Endothelial cell of umbilical vein (primary cell): ENCODE measurements at regions not wholly inside any gene's neighbourhood (a gene's known extent, or its start where the extent isn't known, plus 50 kb on each side); places are given as distances from the start of the nearest gene placed in this dataset.

Experiments
- CTCF ChIP-seq, 2 donors: IDR thresholded peaks; 1 replicate in 1 of 2; 2 replicates in 1 of 2; pipeline ENCODE4 v1.5.1; 2011; ENCODE audit warnings: low read length in 2 of 2, mild to moderate bottlenecking in 2 of 2, moderate library complexity in 2 of 2, control low read depth in 1 of 2, inconsistent platforms in 1 of 2, low read depth in 1 of 2; ENCODE audit not compliant: insufficient read depth in 1 of 2; ENCODE audit errors: extremely low read depth in 1 of 2
- EZH2 ChIP-seq: IDR thresholded peaks from 2 replicates; pipeline ENCODE4 v1.6.1; 2012; ENCODE audit warnings: borderline replicate concordance, low read depth, mild to moderate bottlenecking, moderate library complexity, low read length, inconsistent platforms; ENCODE audit not compliant: severe bottlenecking
- JUN ChIP-seq: IDR thresholded peaks from 2 replicates; pipeline ENCODE4 v1.6.1; 2011; ENCODE audit warnings: borderline replicate concordance, low read depth; ENCODE audit not compliant: insufficient read length, insufficient read depth
- MAX ChIP-seq: IDR thresholded peaks from 2 replicates; pipeline ENCODE4 v1.6.1; 2011; ENCODE audit not compliant: insufficient read depth, insufficient read length
- POLR2A ChIP-seq: IDR thresholded peaks from 2 replicates; pipeline ENCODE4 v1.6.1; 2012; ENCODE audit warnings: low read depth, mild to moderate bottlenecking, control low read depth, low read length
- POLR2AphosphoS5 ChIP-seq: IDR thresholded peaks from 2 replicates; pipeline ENCODE4 v1.6.1; 2012; ENCODE audit warnings: low read depth, mild to moderate bottlenecking, control low read depth, low read length, moderate library complexity; ENCODE audit not compliant: insufficient read depth

- TF ChIP-seq CTCF (IDR thresholded peaks at IDR 0.05; ENCODE audit: extremely low read depth in 1 of 2, insufficient read depth in 1 of 2, low read depth in 1 of 2, low read length in 2 of 2) = no peak
- TF ChIP-seq POLR2A = no peak
- no peak for TF ChIP-seq MAX
- no peak for TF ChIP-seq POLR2AphosphoS5
- TF ChIP-seq EZH2 = no peak
- TF ChIP-seq JUN = no peak
These were observed 514.2 kb downstream of the C6orf118 start for GRCh38 chr6:164795056-164795815.
